Brain microvascular endothelial cell (primary cell): ENCODE measurements at regions not wholly inside any gene's neighbourhood (a gene's known extent, or its start where the extent isn't known, plus 50 kb on each side); places are given as distances from the start of the nearest gene placed in this dataset.

Experiments
- DNase-seq: peaks from one replicate; pipeline ENCODE4 v3.0.0-alpha.2; 2020
- H3K27ac ChIP-seq: fragments of 250-450 bp; sonication (Bioruptor Pico); 2 replicates; pipeline ENCODE4 v1.5.1; 2020; ENCODE audit warnings: mild to moderate bottlenecking, moderate library complexity
- H3K27me3 ChIP-seq: fragments of 250-450 bp; sonication (Bioruptor Pico); replicated peaks from 2 replicates; pipeline ENCODE4 v1.5.1; 2020; ENCODE audit warnings: mild to moderate bottlenecking
- H3K36me3 ChIP-seq: fragments of 250-450 bp; sonication (Bioruptor Pico); replicated peaks from 2 replicates; pipeline ENCODE4 v1.5.1; 2020; ENCODE audit warnings: mild to moderate bottlenecking
- H3K4me3 ChIP-seq: 2 replicates; pipeline ENCODE4 v1.5.1; 2011; ENCODE audit warnings: low read depth, mild to moderate bottlenecking, control low read depth, low read length, moderate library complexity
- in situ Hi-C: cut with HindIII; loops from 2 replicates; pipeline ENCODE4 v1.10.0; 2017; ENCODE audit warnings: low sequenced_read_pairs, low pct_ligation_motif_present
- TF ChIP-seq, protein P1 (sequence below): IDR thresholded peaks from 2 replicates; pipeline ENCODE4 v1.5.1; 2011; ENCODE audit warnings: low read depth, mild to moderate bottlenecking, moderate library complexity, low read length, control low read depth, inconsistent platforms; ENCODE audit errors: missing control alignments

DNA sequence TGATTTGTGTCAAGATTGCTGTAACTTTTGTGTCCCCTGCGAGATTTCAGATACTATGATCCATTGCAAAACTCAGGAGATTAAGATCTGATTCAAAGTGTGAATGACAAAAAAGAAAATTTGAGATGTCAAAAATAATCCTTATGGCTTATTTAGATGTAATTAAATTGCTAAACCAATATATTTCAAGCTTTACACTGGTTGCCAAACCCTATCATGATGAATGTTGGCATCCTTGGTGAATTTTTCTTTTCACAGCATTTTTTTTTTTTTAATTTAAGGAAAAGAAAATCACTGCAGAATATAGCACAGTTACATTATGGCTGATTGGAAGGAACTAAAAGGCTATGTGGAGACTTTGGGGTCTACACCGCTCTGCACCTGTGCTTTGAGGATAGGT is 133.5 kb upstream of the PITRM1 start:
- in situ Hi-C loops = no loop called here
- no peaks in the 10 kb centered on the region for H3K36me3 ChIP-seq
- H3K27ac ChIP-seq = no peak overlapping the region
- no peaks in the 10 kb centered on the region for H3K27me3 ChIP-seq
- TF ChIP-seq, protein P1, sequence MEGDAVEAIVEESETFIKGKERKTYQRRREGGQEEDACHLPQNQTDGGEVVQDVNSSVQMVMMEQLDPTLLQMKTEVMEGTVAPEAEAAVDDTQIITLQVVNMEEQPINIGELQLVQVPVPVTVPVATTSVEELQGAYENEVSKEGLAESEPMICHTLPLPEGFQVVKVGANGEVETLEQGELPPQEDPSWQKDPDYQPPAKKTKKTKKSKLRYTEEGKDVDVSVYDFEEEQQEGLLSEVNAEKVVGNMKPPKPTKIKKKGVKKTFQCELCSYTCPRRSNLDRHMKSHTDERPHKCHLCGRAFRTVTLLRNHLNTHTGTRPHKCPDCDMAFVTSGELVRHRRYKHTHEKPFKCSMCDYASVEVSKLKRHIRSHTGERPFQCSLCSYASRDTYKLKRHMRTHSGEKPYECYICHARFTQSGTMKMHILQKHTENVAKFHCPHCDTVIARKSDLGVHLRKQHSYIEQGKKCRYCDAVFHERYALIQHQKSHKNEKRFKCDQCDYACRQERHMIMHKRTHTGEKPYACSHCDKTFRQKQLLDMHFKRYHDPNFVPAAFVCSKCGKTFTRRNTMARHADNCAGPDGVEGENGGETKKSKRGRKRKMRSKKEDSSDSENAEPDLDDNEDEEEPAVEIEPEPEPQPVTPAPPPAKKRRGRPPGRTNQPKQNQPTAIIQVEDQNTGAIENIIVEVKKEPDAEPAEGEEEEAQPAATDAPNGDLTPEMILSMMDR = no peak
- H3K4me3 ChIP-seq = no peak overlapping the region
- DNase-seq = no peak

DNA sequence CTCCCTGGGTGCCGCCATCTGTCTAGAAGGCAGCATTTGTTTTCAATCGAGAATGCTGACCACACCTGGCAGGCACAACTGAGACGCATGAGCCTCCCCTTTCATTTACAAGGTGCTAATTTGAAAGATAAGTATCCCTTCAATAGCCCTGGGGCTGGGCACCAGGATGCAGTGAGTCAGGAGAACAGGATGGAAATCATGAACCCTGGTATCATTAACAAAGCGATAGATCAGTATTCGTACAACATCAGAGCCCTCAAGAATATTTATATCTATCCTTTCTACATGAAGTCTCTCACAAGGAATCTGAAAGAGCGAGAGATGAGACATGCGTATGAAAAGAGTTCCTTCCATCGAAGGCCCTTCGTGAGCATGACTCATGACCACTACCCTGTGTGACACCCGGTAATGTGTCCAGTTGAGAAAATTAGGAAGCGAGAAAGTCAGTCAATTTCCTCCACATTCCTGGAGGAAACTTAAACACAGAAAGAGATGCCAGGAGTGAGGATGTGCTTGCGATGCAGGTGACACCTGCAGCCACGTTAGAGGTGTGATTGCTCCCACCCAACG is 123.1 kb upstream of the PITRM1 start:
- Histone ChIP-seq H3K27ac (no peak overlapping the region), H3K36me3 (no peaks in the 10 kb centered on the region), H3K4me3 (no peak overlapping the region), H3K27me3 (no peaks in the 10 kb centered on the region)
- DNase-seq = no peak
- in situ Hi-C loops = no loop called here
- TF ChIP-seq, protein P1 = no peak

DNA sequence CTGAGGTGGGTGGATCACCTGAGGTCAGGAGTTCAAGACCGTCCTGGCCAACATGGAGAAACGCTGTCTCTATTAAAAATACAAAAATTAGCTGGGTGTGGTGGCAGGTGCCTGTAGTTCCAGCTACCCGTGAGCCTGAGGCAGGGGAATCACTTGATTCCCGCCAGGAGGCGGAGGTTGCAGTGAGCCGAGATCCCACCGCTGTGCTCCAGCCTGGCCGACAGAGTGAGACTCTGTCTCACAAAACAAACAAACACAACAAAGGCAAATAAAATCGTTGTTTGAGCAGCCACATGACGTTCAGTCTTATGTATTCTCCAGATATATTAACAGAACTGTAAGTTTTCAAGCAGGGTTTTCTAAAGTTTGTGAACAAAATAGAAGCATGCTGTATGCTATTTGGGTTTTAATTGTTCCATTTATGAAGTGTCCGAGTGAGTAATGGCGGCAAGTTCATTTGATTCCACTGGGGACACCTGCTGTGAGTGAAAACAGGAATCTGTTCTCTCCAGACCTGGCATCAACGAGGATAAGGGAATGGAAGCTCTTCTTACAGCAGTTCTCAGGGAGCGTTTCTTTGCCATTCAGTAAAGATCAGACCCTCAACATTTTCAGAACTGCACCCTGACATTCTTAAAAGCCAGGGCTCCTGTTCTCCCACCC is 122.5 kb upstream of the PITRM1 start:
- Histone ChIP-seq H3K27ac (no peak overlapping the region), H3K27me3 (no peaks in the 10 kb centered on the region), H3K4me3 (no peak overlapping the region), H3K36me3 (no peaks in the 10 kb centered on the region)
- DNase-seq = no peak
- TF ChIP-seq, protein P1 = peak; percentile 3
- in situ Hi-C loops = no loop called here

DNA sequence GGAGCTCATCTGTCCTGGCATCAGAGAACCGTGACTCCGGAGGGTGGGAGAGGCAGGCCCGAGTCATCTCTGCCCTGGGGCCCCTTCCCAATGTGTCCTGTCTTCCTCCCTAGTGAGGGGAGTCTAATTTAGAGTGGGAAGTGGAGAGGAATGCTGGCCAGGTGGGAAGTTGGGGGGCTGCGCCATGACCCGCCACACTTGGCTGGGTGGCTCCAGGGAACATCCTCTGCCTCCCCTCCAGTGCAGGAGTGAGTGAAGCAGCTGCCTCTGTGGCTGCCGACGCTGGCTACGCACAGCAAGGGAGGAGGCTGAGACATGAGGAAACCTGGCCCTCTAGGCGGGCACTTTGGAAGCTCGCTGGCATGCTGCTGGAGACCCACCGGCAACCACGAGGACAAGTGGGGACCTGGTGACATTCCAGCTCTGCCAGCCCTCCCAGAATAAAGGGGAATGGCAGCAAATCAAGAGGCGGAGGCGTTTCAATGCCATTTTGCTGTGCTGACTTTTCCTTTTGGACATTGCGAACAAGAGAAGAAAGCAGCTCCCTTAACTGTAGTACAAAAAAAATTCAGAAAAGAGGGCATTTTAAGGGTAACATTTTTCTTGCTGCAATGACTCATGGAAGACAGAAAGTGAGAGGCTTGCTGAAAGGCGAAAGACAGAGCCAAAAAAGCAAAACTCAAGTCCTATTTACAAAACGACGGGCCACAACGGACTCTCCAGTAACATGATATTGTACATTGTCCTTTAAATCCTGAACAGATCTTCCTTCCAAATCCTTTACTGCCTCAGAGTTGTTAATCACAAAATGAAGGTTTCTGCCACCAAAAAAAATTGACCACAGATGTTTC is 121.2 kb upstream of the PITRM1 start:
- DNase-seq = no peak
- H3K4me3 ChIP-seq = no peak overlapping the region
- no peaks in the 10 kb centered on the region for H3K36me3 ChIP-seq
- in situ Hi-C loops = no loop called here
- no peak overlapping the region for H3K27ac ChIP-seq
- no peaks in the 10 kb centered on the region for H3K27me3 ChIP-seq
- TF ChIP-seq, protein P1 = no peak

DNA sequence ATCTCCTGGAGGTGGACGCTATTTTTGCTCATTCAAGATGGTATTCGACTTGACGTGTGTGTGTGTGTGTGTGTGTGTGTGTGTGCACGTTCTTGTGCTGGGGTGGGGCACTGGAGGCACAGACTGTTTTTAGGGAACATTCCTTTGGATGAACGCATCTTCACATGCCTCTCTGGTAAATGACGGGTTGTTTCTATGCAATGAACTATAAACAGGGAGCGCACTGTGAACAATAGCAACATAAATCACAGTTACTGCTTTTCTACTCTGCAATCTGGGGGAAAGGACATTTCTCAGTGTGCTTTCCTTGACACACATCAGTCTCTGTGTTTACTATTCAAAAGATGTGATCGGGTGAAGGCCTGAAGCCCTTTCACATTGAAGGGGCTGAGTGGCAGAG is 120.1 kb upstream of the PITRM1 start:
- H3K4me3 ChIP-seq = no peak overlapping the region
- H3K36me3 ChIP-seq = no peaks in the 10 kb centered on the region
- H3K27ac ChIP-seq = no peak overlapping the region
- no peaks in the 10 kb centered on the region for H3K27me3 ChIP-seq
- TF ChIP-seq, protein P1 = no peak
- in situ Hi-C loops = no loop called here
- peak; percentile 24 for DNase-seq
